Body of pancreas (tissue), 4 donors: ENCODE measurements at regions not wholly inside any gene's neighbourhood (a gene's known extent, or its start where the extent isn't known, plus 50 kb on each side); places are given as distances from the start of the nearest gene placed in this dataset.

ENCODE experiments used
- POLR2A ChIP-seq, 3 donors: fragments of 450-650 bp; IDR thresholded peaks; one replicate each; pipeline ENCODE4 v1.6.1; 2016; ENCODE audit warnings: antibody characterized with exemption in 3 of 3, mild to moderate bottlenecking in 2 of 3
- TF ChIP-seq, protein P1 (sequence below), 7 experiments: fragments of 450-650 bp in 4 of 7; fragments of 200-600 bp in 3 of 7; sonication (generic) in 3 of 7; IDR thresholded peaks; one replicate each; pipeline ENCODE4 v1.5.1; 2016 to 2019; ENCODE audit warnings: antibody characterized with exemption in 7 of 7

DNA sequence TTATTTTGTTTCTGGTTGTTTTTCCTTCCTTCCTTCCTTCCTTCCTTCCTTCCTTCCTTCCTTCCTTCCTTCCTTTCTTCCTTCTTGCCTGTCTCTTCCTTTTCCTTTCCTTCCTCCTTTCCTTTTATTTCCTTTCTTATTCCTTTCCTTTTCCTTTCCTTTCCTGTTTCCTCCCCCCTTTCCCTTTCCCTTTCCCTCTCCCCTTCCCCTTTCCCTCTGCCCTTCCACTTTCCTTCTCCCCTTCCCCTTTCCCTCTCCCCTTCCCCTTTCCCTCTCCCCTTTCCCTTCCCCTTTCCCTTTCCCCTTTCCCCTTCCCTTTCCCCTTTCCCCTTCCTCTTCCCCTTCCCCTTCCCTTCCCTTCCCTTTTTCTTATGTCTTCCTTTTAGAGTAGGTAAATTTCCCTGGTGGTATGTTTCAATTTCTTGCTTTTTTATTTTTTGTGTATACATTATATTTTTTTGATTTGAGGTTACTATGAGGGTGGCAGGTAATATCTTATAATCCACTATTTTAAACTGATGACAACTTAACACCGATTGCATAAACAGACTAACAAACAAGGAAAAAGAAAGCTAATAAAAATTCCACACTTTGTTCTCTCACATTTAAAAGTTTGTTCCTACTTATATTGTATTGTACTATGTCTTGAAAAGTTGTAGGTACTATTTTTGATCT is 311.0 kb upstream of the FSHR start:
- TF ChIP-seq, protein P1, sequence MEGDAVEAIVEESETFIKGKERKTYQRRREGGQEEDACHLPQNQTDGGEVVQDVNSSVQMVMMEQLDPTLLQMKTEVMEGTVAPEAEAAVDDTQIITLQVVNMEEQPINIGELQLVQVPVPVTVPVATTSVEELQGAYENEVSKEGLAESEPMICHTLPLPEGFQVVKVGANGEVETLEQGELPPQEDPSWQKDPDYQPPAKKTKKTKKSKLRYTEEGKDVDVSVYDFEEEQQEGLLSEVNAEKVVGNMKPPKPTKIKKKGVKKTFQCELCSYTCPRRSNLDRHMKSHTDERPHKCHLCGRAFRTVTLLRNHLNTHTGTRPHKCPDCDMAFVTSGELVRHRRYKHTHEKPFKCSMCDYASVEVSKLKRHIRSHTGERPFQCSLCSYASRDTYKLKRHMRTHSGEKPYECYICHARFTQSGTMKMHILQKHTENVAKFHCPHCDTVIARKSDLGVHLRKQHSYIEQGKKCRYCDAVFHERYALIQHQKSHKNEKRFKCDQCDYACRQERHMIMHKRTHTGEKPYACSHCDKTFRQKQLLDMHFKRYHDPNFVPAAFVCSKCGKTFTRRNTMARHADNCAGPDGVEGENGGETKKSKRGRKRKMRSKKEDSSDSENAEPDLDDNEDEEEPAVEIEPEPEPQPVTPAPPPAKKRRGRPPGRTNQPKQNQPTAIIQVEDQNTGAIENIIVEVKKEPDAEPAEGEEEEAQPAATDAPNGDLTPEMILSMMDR (IDR thresholded peaks at IDR 0.05): no peak
- TF ChIP-seq POLR2A (IDR thresholded peaks at IDR 0.05): no peak
